T47D (cell line): ENCODE measurements at regions not wholly inside any gene's neighbourhood (a gene's known extent, or its start where the extent isn't known, plus 50 kb on each side); places are given as distances from the start of the nearest gene placed in this dataset.
"Not testable (repeated sequence)": the region's sequence is repeated elsewhere in the genome, so short reads cannot be mapped to it uniquely, and the experiment has no call there.

Experiments
- DNase-seq, 2 experiments: peaks; one replicate each; pipeline versions ENCODE4 v3.0.0 to v3.0.0-alpha.2; 2011 to 2012; ENCODE audit warnings: low read depth in 1 of 2, low spot score in 1 of 2
- JUND ChIP-seq: IDR thresholded peaks from 2 replicates; pipeline ENCODE4 v1.6.1; 2012; ENCODE audit warnings: low read depth
- in situ Hi-C: cut with HindIII; loops from 2 replicates; pipeline ENCODE4 v1.10.0; 2016; ENCODE audit warnings: low sequenced_read_pairs, low pct_unique_long_range_greater_than_20kb

DNA sequence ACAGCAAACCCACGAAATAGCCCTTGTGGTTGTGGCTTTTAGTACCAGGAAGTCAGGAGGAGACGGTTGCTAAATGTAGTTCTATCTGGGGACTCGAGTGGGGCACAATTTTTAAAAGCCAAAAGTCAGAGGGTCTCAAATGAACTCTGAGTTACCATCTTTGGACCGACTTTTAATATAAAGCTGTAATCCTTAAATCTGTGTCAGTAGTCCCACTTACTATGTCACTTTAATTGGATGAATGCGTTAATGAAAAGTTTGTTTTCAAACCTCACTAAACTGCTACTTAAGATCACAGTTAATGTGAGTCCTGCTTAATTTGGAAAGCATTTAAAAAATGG, 162.3 kb downstream of the KBTBD2 start:
- in situ Hi-C loops, DNase-seq: not testable (repeated sequence)

DNA sequence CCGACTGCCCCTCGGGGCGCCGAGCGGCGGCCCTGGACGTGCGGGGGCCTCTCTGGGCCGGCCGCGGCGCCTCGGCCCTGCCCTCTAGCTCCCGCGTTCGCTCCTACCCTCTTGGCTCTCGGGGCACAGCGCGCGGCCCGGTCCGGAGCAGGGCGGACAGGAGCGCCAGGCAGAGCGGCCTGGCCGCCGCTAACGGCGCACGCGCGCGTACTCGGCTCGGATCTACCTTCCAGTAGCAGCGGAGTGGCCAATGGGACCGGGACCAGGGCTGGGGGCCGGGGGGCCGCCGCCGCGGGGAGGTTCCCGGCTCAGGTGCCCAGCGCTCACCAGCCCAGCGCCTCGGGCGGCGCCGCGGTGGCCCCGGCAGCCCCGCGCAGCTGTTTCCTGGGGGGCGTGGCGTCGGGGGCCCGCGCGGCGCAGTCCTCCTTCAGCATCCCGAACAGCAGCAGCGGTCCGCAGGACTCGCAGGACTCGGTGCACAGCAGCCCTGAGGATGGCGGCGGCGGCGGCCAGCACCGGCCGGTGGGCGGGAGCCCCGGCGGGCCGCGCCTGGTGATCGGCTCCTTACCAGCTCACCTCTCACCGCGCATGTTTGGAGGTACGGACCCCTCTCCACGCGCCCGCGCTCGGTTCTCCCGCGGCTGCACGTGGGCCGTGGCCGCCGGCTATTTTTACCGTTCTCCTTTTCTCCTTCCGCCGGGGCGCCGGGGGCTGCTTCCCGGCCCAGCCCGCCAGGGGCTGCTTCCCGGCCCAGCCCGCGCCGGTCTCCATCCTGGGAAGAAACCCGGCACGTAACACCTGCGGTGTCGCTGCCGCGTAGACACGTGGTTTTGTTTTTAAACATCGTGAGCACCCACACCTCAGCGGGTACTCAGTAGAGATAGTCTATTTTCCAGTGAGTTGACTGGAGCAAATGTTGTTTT, 162.9 kb downstream of the KBTBD2 start:
- in situ Hi-C loops = not testable (repeated sequence)
- peak; percentile 37 to 76 for DNase-seq

DNA sequence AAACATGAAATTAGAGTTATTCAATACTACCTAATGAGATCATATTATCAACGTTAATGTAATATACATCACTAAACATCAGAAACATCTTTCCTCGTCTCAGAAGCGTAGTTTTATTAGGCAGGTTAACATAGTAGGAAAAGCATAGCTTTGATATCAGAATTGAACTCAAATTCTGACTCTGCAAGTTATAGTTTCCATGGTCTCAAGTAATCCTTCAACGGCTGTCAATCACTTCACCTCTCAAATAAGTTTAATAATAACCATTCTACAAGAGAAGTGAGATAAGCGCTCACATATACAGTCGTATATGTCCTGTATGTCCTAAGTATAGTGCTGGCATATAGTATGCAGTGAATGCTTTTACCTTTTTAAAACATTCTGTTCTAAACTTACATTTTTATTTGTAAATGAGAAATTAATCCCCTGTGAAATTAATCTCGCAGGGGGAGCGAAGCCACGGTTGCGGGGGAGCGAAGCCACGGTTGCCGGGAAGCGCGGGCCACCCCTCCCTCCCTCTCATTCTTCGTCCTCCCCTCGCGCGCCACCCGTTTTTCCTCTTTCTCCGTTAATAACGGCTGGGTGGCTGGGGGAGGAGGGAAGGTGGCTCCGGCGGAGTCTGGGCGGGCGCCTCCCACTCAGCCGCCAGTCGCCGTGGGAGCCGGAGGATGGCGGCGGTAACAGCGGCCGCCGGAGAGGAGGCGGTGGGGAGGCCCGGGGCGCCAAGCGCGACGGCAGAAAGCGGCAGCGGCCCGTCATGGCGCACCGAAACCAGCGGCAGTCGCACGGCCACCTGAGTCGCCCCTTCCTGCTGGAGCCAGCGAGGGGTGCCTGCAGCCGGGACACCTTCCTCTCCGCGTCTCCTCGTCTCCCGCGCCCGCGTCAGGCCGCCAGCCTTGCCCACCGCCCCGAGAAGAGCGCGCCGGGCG, 163.8 kb downstream of the KBTBD2 start:
- in situ Hi-C loops = not testable (repeated sequence)
- peak; percentile 26 to 63 for DNase-seq

DNA sequence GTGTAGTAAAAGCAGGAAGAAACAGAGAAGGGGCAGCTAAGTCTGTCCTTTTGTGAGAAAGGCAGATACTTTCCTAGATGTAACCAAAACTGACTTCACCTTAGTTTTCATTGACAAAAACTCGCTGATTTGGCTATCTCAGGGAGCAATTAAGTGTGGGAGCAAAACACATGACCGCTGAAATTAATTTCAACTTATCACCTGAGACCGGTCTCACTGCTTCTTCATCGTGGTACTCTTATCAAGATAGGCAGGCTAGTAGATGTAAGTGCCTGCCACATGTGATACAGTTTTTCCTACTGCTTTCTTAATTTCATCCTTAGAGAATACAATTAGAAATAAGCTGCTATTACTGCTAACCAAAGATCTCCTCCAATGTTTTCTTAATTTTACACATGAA, 168.7 kb downstream of the KBTBD2 start:
- DNase-seq, in situ Hi-C loops: not testable (repeated sequence)

DNA sequence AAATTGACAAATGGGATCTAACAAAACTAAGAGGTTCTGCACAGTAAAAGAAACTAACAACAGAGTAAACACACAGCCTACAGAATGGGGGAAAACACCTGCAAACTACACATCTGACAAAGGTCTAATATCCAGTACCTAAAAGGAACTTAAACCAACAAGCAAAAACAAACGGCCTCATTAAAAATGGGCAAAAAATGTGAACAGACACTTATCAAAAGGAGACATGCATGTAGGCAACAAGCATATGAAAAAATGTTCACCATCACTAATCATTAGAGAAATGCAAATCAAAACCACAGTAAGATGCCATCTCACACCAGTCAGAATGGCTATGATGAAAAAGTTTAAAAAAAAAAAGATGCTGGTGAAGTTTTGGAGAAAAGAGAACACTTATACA, 197.4 kb downstream of the KBTBD2 start:
- DNase-seq = no peak
- TF ChIP-seq JUND = no peak
- in situ Hi-C loops = no loop called here

DNA sequence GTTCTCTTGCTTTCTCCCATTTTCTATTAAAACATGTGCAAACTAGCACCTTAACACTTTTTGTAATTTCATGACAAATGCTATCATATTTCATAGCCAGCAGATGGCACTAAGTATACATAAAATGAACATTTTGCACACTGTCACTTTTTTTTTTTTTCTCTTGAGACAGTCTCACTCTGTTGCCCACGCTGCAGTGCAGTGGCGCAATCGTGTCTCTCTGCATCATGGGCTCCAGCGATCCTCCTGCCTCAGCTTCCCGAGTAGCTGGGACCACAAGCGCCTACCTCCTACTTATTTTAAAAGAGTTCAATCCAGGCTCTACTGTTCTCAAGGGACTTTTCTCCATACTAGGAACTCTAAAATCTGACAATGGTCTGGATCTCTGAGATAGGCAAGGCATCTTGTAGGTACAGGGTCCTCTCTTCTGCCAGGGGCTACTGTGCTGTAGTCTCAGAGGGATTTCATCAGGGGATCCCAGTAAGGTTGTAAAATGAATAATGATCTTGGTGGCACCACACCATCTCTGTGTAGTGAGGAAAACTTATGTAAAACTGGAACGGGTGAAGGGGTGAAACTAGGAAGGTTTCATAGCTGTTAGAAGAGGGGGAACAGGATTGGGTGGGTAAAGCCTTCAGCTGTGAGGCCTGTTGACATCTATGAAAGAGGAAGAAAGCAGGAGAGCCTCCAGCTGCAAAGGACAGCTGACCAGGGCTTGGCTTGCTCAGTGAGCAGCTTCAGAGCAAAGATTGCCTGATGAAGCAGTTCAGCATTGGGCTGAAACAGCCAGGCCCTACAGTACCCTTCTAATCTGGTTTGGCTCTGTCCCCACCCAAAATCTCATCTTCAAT, 196.9 kb downstream of the AVL9 start:
- DNase-seq = peak in 1 of 2 experiments; percentile 38

DNA sequence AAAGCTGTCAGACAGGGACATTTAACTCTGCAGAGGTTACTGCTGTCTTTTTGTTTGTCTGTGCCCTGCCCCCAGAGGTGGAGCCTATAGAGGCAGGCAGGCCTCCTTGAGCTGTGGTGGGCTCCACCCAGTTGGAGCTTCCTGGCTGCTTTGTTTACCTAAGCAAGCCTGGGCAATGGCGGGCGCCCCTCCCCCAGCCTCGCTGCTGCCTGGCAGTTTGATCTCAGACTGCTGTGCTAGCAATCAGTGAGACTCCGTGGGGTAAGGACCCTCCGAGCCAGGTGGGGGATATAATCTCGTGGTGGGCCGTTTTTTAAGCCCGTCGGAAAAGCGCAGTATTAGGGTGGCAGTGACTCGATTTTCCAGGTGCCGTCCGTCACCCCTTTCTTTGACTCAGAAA, 192.8 kb downstream of the AVL9 start:
- in situ Hi-C loops, DNase-seq: not testable (repeated sequence)

More for the DNA sequence above, 196.9 kb downstream of the AVL9 start:
- in situ Hi-C loops = not testable (repeated sequence)

DNA sequence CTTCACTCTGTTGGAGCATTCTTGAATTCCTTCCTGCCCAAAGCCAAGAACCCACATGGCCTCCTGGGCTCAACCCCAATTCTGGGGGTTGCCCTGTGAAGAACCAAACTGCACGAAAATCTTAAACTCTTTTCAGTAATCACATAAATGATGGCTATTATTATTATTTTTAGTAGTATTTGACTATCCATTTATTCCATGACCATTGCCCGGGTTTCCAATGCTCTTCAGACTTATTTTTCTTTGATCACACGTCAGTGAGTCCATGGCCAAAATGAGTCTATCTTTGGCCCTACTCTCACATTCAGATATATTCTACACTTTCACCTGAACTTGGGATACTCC, 185.9 kb downstream of the AVL9 start:
- in situ Hi-C loops = no loop called here
- no peak for DNase-seq
- TF ChIP-seq JUND = no peak

DNA sequence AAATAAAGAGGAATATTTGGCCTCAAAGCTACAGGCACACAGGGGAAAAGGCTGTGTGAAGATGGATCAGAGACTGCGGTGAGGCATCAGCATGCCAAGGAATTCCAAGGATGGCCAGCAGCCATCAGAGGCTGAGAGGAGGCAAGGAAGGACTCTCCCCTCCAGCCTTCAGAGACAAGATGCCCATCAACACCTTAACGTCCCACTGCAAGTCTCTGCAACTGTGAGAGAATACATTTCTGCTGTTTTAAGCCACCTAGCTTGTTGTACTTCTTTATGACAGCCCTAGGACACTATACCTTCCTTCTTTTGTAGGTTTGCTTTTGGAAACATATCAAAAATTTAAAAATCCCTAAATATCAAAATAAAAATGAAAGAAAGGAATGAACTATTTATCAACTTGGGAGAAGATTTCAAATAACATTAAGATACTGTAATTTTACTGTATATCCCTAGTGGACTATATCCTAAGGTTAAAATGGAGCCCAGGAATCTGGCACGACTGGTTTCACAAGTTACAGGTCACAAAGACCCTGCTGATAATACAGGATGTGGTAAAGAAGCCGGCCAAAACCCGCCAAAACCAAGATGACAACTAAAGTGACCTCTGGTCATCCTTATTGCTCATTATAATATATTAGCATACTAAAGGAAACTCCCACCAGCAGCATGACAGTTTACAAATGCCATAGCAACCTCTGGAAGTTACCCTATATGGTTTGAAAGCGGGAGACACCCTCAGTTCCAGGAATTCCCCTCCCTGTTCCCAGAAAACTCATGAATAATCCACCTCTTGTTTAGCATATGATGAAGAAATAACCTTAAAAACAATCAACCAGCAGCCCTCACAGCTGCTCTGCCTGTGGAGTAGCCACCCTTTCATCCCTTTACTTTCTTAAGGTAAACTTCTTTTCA, 185.2 kb downstream of the AVL9 start:
- no peak; the same call in 1 of the 2 replicates for TF ChIP-seq JUND
- in situ Hi-C loops = no loop called here
- peak in 1 of 2 experiments; percentile 94 for DNase-seq

DNA sequence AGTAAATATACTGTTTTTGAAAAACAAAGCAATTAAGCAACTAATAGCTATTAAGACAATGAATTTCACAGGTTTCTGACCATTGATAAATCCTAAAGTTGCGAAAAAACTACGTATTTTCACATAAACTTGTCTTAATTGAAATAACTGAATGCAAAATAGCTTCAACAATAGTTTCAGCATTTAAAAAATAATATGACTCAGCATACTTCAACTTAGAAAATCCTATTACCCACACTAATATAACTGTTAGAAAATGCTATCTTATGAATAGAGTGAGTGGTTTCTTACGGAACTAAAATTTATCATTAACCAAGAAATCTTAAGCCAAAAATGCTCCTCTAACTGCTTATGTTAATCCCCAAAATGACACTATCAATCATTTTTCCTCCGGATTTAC, 183.9 kb downstream of the AVL9 start:
- TF ChIP-seq JUND = no peak
- in situ Hi-C loops = no loop called here

DNA sequence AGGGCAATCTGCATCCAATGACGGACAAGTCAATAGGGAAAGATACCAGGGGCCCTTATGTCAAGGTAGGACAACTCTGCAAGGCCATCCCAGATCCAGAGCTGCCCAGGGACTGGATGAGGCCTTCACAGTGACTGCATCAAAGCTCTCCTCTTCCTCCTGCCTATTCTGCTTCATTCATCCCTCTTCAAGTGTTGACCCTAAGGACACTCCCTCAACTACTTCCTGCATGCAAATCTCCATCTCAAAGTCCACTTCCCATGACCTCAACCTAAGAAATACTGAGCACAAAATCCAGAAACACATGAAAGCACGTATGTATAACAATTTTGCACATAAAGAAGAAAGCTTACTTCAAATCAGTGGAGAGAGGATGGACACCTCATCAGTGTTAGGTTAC, 182.3 kb downstream of the AVL9 start:
- DNase-seq = no peak
- in situ Hi-C loops = no loop called here
- TF ChIP-seq JUND = no peak

More for the DNA sequence above, 183.9 kb downstream of the AVL9 start:
- DNase-seq = no peak
